Activated CD8-positive, alpha-beta memory T cell treated with anti-CD3 and anti-CD28 coated beads for 48 hours (primary cell): ENCODE measurements at regions not wholly inside any gene's neighbourhood (a gene's known extent, or its start where the extent isn't known, plus 50 kb on each side); places are given as distances from the start of the nearest gene placed in this dataset.
"Not testable (repeated sequence)": the region's sequence is repeated elsewhere in the genome, so short reads cannot be mapped to it uniquely, and the experiment has no call there.

ENCODE experiments used
- DNase-seq, 3 experiments: peaks; one replicate each; pipeline ENCODE4 v3.0.0-alpha.2; 2020; ENCODE audit warnings: low read depth in 2 of 3, low spot score in 2 of 3

GRCh38 chr21:41612674-41613532, 104.9 kb upstream of the TMPRSS2 start:
- DNase-seq: no peak

DNA sequence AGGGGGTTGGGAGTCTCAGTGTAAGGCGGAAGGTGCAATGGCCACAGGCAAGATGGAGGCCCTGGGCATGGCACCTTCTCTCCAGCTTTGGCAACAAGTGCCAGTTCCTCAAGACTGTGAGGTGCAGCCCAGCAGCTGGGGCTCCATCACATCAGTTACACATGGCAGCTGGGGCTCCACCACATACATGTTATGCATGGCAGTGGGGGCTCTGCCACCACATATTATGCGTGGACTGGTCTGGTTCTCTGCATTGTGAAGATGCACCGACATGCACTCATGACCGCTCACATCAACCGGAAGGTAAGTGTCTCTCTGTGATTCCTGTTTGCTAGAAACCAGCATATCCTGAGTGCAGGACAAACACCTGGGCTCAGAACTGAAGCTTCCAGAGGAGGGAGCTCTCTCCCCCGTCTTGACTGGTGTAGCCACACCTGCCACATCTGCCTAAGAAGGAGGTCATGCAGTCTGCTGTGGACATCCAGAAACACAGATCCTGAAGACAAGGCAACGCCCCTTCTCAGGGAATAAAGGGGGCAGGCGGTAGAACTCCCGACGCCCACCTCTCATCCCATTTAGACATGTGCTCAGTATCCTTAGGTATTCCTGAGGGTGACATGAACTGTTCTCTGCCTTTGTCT, 104.1 kb upstream of the TMPRSS2 start:
- no peak for DNase-seq

GRCh38 chr21:41611441-41611840, 103.5 kb upstream of the TMPRSS2 start:
- no peak for DNase-seq

DNA sequence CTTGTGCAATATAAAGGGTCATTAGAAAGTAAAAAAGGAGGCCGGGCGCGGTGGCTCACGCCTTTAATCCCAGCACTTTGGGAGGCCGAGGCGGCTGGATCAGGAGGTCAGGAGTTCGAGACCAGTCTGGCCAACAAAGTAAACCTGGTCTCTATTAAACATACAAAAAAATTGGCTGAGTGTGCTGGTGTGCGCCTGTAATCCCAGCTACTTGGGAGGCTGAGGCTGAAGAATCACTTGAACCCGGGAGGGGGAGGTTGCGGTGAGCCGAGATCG, 102.8 kb upstream of the TMPRSS2 start:
- not testable (repeated sequence) for DNase-seq

GRCh38 chr21:41610042-41610839, 102.3 kb upstream of the TMPRSS2 start:
- no peak for DNase-seq

- no peak for DNase-seq
Observed at GRCh38 chr21:41606706-41607105, 98.7 kb upstream of the TMPRSS2 start.

GRCh38 chr21:41605934-41606285, 98.0 kb upstream of the TMPRSS2 start:
- no peak for DNase-seq

DNA sequence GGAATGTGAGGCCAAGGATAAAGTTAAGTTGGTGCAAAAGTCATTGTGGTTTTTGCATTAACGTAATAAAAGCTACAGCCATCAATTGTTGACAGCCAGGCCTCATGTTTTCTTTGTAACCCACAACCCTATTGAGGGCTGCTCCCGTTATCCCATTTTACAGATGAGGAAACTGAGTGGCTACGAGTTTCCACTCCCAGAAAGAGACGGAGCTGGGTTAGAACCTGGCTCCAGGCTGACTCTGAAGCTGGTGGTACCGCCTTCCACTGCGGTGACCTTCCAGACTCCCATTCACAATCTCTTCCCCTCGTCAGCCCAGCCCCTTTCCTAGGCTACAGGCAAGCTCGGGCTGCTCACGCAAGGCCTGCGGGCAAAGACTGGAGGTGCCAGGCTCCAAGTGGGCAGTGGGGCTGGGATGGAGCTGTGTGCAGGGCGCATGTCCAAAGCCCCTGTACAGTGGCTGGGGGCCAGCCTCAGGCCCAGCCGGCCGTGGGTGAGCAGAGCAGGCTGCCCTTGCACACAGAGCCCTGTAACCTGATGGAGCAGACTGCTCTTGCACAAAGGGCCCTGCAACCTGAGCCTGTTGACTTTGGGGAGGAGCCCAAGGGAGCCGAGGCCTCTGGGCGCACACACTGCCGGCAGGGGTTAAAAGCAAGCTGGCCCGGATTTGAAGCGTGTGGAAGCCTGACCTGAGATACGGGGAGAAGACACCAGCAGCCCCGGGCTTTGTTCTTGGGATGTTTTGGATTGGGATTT, 97.4 kb upstream of the TMPRSS2 start:
- DNase-seq: no peak

DNA sequence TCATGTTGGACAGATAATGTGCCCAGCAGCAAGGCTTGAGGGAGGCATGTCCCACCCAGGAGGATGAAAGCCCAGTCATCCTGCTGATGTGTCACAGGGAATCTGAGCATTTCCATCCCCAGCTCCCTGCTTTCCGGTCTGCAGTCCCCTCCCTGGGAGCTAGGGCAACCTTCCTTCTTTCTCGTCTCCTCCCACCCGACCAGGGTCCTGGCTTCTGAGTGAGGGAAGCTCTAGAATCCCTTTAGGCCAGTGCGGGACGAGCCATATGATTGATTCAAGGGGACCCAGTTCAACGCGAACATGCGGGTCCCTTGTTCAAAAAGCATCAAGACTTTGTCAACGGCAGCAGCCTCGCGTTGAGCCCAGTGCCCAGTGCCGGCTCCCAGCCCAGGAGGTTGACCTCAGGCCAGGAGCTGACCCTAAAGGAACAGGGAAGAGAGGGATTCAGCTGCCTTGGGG, 96.7 kb upstream of the TMPRSS2 start:
- no peak for DNase-seq

DNA sequence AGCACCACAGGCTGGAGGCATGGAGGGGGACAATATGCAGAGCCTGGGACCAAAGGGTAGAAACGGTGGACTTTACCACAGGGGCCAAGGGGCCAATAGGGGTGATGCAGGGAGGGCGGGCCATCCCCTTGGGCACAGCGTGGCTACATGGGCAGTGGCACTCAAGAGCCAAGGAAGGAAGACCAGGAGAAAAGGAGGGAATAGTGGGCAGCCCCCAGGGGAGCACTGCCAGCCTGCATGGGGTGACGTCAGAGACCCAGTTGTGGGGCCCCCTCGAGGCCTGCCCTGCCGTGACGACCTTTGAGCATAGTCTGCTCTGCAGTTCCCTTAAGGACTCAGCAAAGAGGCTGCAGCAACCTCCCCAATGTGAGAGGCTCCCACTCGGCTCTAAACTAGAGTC, 95.5 kb upstream of the TMPRSS2 start:
- no peak for DNase-seq

- no peak for DNase-seq
Observed at GRCh38 chr21:41602531-41602930, 94.6 kb upstream of the TMPRSS2 start.

- no peak for DNase-seq
Observed at GRCh38 chr21:41601573-41602368, 93.8 kb upstream of the TMPRSS2 start.

- no peak for DNase-seq
Observed at GRCh38 chr21:41600961-41601572, 93.1 kb upstream of the TMPRSS2 start.

DNA sequence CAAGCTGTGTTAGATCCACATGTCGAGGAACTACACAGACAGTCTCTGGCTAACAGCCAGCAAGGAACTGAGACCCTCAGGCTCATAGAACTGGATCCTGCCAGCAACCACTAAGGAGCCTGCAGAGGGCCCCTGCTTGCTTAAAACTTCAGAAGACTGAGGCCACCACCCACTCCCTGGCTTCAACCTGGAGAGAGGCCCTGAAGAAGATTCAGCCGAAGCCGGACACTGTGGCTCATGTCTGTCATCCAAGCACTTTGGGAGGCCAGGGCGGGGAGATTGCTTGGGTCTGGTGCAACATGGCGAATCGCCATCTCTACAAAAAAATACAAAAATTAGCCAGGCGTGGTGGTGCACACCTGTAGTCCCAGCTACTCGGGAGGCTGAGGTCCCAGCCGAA, 92.6 kb upstream of the TMPRSS2 start:
- no peak for DNase-seq

- no peak for DNase-seq
Observed at GRCh38 chr21:41600116-41600515, 92.2 kb upstream of the TMPRSS2 start.

- no peak for DNase-seq
Observed at GRCh38 chr21:41598561-41599431, 90.8 kb upstream of the TMPRSS2 start.

DNA sequence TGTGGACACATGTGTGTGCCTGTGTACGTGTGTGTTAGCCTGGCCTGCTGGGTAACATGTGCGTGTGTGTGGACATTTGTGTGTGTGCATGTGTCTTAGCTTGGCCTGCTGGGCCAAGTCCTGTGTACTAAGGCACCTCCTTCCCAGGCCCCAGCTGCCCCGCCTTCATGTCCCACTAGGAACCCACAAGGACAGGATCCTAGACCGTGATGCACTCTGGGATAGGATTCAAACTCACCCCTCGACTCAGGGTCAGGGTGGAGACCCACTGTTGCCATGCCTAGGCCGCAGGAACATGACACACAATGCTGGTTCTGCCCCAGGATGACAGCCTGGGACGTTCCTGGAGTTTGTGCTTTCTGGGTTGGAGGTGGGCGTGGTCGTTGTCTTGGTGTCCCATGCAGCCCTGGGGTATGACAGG, 89.9 kb upstream of the TMPRSS2 start:
- no peak for DNase-seq

- no peak for DNase-seq
Observed at GRCh38 chr21:41597227-41597626, 89.3 kb upstream of the TMPRSS2 start.

DNA sequence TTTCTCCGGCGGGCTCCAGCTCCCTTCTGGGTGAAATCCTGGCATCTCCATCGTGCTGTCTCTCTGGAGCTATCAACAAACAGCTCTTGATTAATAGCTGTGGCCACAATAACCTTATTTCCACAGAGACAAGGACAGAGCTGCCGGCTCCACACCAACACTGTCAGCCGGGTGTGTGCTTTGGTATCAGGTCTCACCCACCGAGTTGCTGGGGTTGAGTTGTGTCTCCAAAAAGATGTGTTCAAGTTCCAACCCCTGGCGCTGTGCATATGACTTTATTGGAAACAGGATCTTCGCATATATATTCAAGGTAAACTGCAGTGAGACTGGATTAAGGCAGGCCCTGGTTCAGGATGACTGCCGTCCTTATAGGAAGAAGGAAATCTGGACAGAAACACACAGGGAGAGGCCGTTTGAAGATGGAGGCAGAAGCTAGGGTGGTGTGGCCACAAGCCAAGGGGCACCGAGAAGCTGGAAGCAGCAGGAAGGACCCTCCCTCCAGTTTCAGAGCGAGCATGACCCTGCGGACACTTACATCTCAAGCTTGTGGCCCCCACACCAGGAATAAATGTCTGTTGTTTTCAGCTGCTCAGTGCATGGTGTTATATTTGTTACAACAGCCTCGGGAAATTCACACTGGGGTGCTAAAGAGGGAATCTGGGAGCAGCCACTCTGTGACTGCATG, 88.4 kb upstream of the TMPRSS2 start:
- DNase-seq: no peak
